ENCODE measurements at regions not wholly inside any gene's neighbourhood (a gene's known extent, or its start where the extent isn't known, plus 50 kb on each side); places are given as distances from the start of the nearest gene placed in this dataset.
"Not testable (repeated sequence)": the region's sequence is repeated elsewhere in the genome, so short reads cannot be mapped to it uniquely, and the experiment has no call there.

- no peak for ATAC-seq
- 0% methylated on average over 1 of the region's 1 CpG for WGBS (ENCODE audit: insufficient coverage, low coverage, missing lambda C conversion rate)
Measured at GRCh38 chr13:88288326-88288725, 617.2 kb downstream of the SLITRK5 start.

GRCh38 chr13:88291731-88292130 is 620.6 kb downstream of the SLITRK5 start:
- H3K9me1 ChIP-seq (ENCODE audit: control insufficient read depth, insufficient read depth, low read length); H3K36me3 ChIP-seq (ENCODE audit: control insufficient read depth, insufficient read depth, low read length); ATAC-seq; FAIRE-seq; CTCF ChIA-PET (ENCODE audit: low intra/inter-chr PET ratio); DNase-seq (ENCODE audit: extremely low read depth in 1 of 4, low spot score in 3 of 4); H3K4me1 ChIP-seq (replicated peaks in 1 of 2; ENCODE audit: control insufficient read depth in 2 of 2, insufficient read depth in 2 of 2, low read length in 2 of 2); H4K20me1 ChIP-seq (replicated peaks; ENCODE audit: control insufficient read depth, insufficient read depth, low read length); H3K9ac ChIP-seq (ENCODE audit: insufficient read depth in 1 of 2, low read depth in 2 of 2, low read length in 2 of 2); H3K27me3 ChIP-seq (ENCODE audit: control insufficient read depth in 2 of 2, insufficient read depth in 2 of 2, low read length in 2 of 2); H3K9me3 ChIP-seq (replicated peaks; ENCODE audit: control insufficient read depth, insufficient read depth, low read depth, low read length); H3K79me2 ChIP-seq (ENCODE audit: control insufficient read depth, insufficient read depth, low read length); intact Hi-C loops (cut with micrococcal nuclease); POLR2A ChIA-PET; in situ Hi-C loops (cut with MboI); H3K4me2 ChIP-seq (ENCODE audit: insufficient read depth, low read length); H3K4me3 ChIP-seq; H3K27ac ChIP-seq (ENCODE audit: extremely low read depth, low read depth, low read length); BruUV-seq (replicated peaks); H2AFZ ChIP-seq (ENCODE audit: low read depth, low read length): not testable (repeated sequence)
- WGBS (ENCODE audit: insufficient coverage, low coverage, missing lambda C conversion rate) = 0% methylated on average over 4 of the region's 26 CpGs

More at GRCh38 chr13:88288326-88288725, 617.2 kb downstream of the SLITRK5 start:
- H2AFZ ChIP-seq (ENCODE audit: low read depth, low read length) = no peak overlapping the region
- no peaks in the 10 kb centered on the region for H4K20me1 ChIP-seq (replicated peaks; ENCODE audit: control insufficient read depth, insufficient read depth, low read length)
- FAIRE-seq (no peak), DNase-seq (ENCODE audit: extremely low read depth in 1 of 4, low spot score in 3 of 4) (no peak)
- H3K9ac ChIP-seq (ENCODE audit: insufficient read depth in 1 of 2, low read depth in 2 of 2, low read length in 2 of 2) = no peak overlapping the region
- no peak overlapping the region for H3K27ac ChIP-seq (ENCODE audit: extremely low read depth, low read depth, low read length)
- H3K27me3 ChIP-seq (ENCODE audit: control insufficient read depth in 2 of 2, insufficient read depth in 2 of 2, low read length in 2 of 2) = no peaks in the 10 kb centered on the region
- in situ Hi-C loops (cut with MboI) = no loop called here
- no peaks in the 10 kb centered on the region for H3K9me3 ChIP-seq (replicated peaks; ENCODE audit: control insufficient read depth, insufficient read depth, low read depth, low read length)
- no TSS peak for BruUV-seq (replicated peaks)
- H3K4me2 ChIP-seq (ENCODE audit: insufficient read depth, low read length) = no peak overlapping the region
- POLR2A ChIA-PET = no interaction called here
- H3K4me1 ChIP-seq (replicated peaks in 1 of 2; ENCODE audit: control insufficient read depth in 2 of 2, insufficient read depth in 2 of 2, low read length in 2 of 2) = no peaks in the 10 kb centered on the region
- no peaks in the 10 kb centered on the region for H3K36me3 ChIP-seq (ENCODE audit: control insufficient read depth, insufficient read depth, low read length)
- TF ChIP-seq ZNF76 (CRISPR knock-in tag; IDR thresholded peaks at IDR 0.05; ENCODE audit: borderline replicate concordance) = no peak
- TF ChIP-seq GTF2B (IDR thresholded peaks at IDR 0.05; ENCODE audit: extremely low read depth, insufficient read length) = no peak
- TF ChIP-seq SIN3B (IDR thresholded peaks at IDR 0.05; ENCODE audit: low read depth) = no peak
- TF ChIP-seq EWSR1 (IDR thresholded peaks at IDR 0.05; ENCODE audit: borderline replicate concordance, low read depth, partially characterized antibody) = no peak
- H3K9me1 ChIP-seq (ENCODE audit: control insufficient read depth, insufficient read depth, low read length) = no peaks in the 10 kb centered on the region
- CTCF ChIA-PET (ENCODE audit: low intra/inter-chr PET ratio) = no interaction called here
- no peaks in the 10 kb centered on the region for H3K79me2 ChIP-seq (ENCODE audit: control insufficient read depth, insufficient read depth, low read length)
- intact Hi-C loops (cut with micrococcal nuclease) = no loop called here
- H3K4me3 ChIP-seq = no peak overlapping the region

All from K562 (cell line).